Neural progenitor cell (in vitro differentiated cells): ENCODE measurements at regions not wholly inside any gene's neighbourhood (a gene's known extent, or its start where the extent isn't known, plus 50 kb on each side); places are given as distances from the start of the nearest gene placed in this dataset.

Source experiments
- CTCF ChIP-seq: fragments of 200-600 bp; sonication (generic); IDR thresholded peaks from 2 replicates; pipeline ENCODE4 v1.5.1; 2017; ENCODE audit warnings: antibody characterized with exemption, mild to moderate bottlenecking
- EZH2phosphoT487 ChIP-seq: fragments of 200-600 bp; sonication (generic); IDR thresholded peaks from 2 replicates; pipeline ENCODE4 v1.6.1; 2017; ENCODE audit warnings: antibody characterized with exemption

- TF ChIP-seq CTCF (no peak), EZH2phosphoT487 (no peak)
Observed at GRCh38 chr13:66222127-66222526, 1008.0 kb downstream of the PCDH9 start.
